HepG2 (cell line): ENCODE measurements at regions not wholly inside any gene's neighbourhood (a gene's known extent, or its start where the extent isn't known, plus 50 kb on each side); places are given as distances from the start of the nearest gene placed in this dataset.

Experiments
- ATAC-seq: fragments of 200-7000 bp; cut with Tn5 transposase; 3 replicates; pipeline ENCODE4 v1.9.1; 2020; ENCODE audit warnings: mild to moderate bottlenecking, moderate library complexity
- BruUV-seq: library from RNA; stranded (reverse); fragments of 400-500 nt; replicated peaks from 2 replicates; lab custom pipeline; 2021; lab: Mats Ljungman, UMichigan
- CTCF ChIA-PET: fragments of 300-600 bp; formaldehyde crosslinking; extraction: SDS; loops from one replicate; lab custom pipeline; 2021; ENCODE audit warnings: low total read pairs, inconsistent platforms, low intra/inter-chr PET ratio; lab: Yijun Ruan, JAX
- POLR2A ChIA-PET: fragments of 350-600 bp; sonication (Branson Sonifier 250); formaldehyde crosslinking; loops from one replicate; lab custom pipeline; 2020; ENCODE audit warnings: antibody characterized with exemption, inconsistent platforms; lab: Yijun Ruan, JAX
- DNase-seq: peaks from one replicate; pipeline ENCODE4 v3.0.0-alpha.2; 2015; ENCODE audit warnings: low spot score
- FAIRE-seq: peaks from 3 replicates; lab custom pipeline; 2011; peaks lifted over from hg19 to GRCh38; lab: Jason Lieb, UNC
- H2AFZ ChIP-seq: one replicate; pipeline ENCODE4 v1.6.1; 2011; ENCODE audit warnings: low read length, inconsistent platforms
- H3K27ac ChIP-seq: fragments of 300-600 bp; 3 replicates; pipeline ENCODE4 v1.8.0; 2011; ENCODE audit warnings: mixed run types, mild to moderate bottlenecking, mixed read lengths, low read length, inconsistent platforms; ENCODE audit not compliant: insufficient read depth; ENCODE audit errors: extremely low read length
- H3K27me3 ChIP-seq, 2 experiments: fragments of 200-600 bp in 1 of 2; 2 replicates in 1 of 2; 3 replicates in 1 of 2; pipeline versions ENCODE4 v1.6.0 to v1.8.0; 2011; ENCODE audit warnings: low read length in 2 of 2, mild to moderate bottlenecking in 2 of 2, moderate library complexity in 2 of 2, inconsistent platforms in 1 of 2; ENCODE audit not compliant: insufficient read depth in 2 of 2, control insufficient read depth in 1 of 2
- H3K36me3 ChIP-seq, 2 experiments: fragments of 200-600 bp in 1 of 2; replicated peaks in 1 of 2; 2 replicates in 1 of 2; 3 replicates in 1 of 2; pipeline versions ENCODE4 v1.5.1 to v1.8.0; 2011; ENCODE audit warnings: low read length in 2 of 2, inconsistent platforms in 1 of 2; ENCODE audit not compliant: insufficient read depth in 2 of 2, control insufficient read depth in 1 of 2
- H3K4me1 ChIP-seq: 2 replicates; pipeline ENCODE4 v1.5.1; 2012; ENCODE audit warnings: low read length, inconsistent platforms; ENCODE audit not compliant: insufficient read depth
- H3K4me2 ChIP-seq: 2 replicates; pipeline ENCODE4 v1.6.0; 2011; ENCODE audit warnings: low read depth, low read length, inconsistent platforms
- H3K4me3 ChIP-seq, 3 experiments: fragments of 200-600 bp in 1 of 3; sonication (generic), shearing (Covaris generic) in 1 of 3; replicated peaks in 1 of 3; 2 replicates each; pipeline ENCODE4 v1.5.1; 2011 to 2016; ENCODE audit warnings: low read length in 3 of 3, inconsistent platforms in 2 of 3, low read depth in 2 of 3, mild to moderate bottlenecking in 2 of 3, control low read depth in 1 of 3, mixed read lengths in 1 of 3; ENCODE audit not compliant: insufficient read depth in 1 of 3
- H3K79me2 ChIP-seq: one replicate; pipeline ENCODE4 v1.6.1; 2011; ENCODE audit warnings: low read length, inconsistent platforms; ENCODE audit not compliant: insufficient read depth
- H3K9ac ChIP-seq: 2 replicates; pipeline ENCODE4 v1.6.0; 2011; ENCODE audit warnings: mild to moderate bottlenecking, low read depth, low read length, inconsistent platforms; ENCODE audit not compliant: insufficient read depth
- H3K9me3 ChIP-seq: 2 replicates; pipeline ENCODE4 v1.5.1; 2012; ENCODE audit warnings: mild to moderate bottlenecking, low read length
- H4K20me1 ChIP-seq: 2 replicates; pipeline ENCODE4 v1.6.0; 2011; ENCODE audit warnings: inconsistent platforms, mild to moderate bottlenecking, low read length, moderate library complexity; ENCODE audit not compliant: insufficient read depth
- CBFB ChIP-seq: sonication (generic); formaldehyde crosslinking; IDR thresholded peaks from 2 replicates; pipeline ENCODE4 v1.4.0; 2020; ENCODE audit warnings: missing genetic modification reagents
- GPBP1L1 ChIP-seq: sonication (generic); formaldehyde crosslinking; IDR thresholded peaks from 2 replicates; pipeline ENCODE4 v1.5.0; 2020; ENCODE audit warnings: mild to moderate bottlenecking, missing genetic modification reagents
- HOXA7 ChIP-seq: sonication (generic); formaldehyde crosslinking; IDR thresholded peaks from 2 replicates; pipeline ENCODE4 v1.8.1; 2022; ENCODE audit warnings: mild to moderate bottlenecking, missing genetic modification reagents, moderate library complexity
- KLF11 ChIP-seq: IDR thresholded peaks from 2 replicates; pipeline ENCODE4 v1.6.1; 2016; ENCODE audit warnings: missing compliant biosample characterization
- NFE2 ChIP-seq: sonication (generic); formaldehyde crosslinking; IDR thresholded peaks from 2 replicates; pipeline ENCODE4 v1.4.0; 2020; ENCODE audit warnings: missing genetic modification reagents
- NFIB ChIP-seq: sonication (generic); formaldehyde crosslinking; IDR thresholded peaks from 2 replicates; pipeline ENCODE4 v1.9.0; 2021; ENCODE audit warnings: missing genetic modification reagents, mild to moderate bottlenecking, borderline replicate concordance
- NR3C1 ChIP-seq: sonication (generic); formaldehyde crosslinking; IDR thresholded peaks from 2 replicates; pipeline ENCODE4 v1.4.0; 2020; ENCODE audit warnings: missing genetic modification reagents
- ZBTB20 ChIP-seq: sonication (generic); formaldehyde crosslinking; IDR thresholded peaks from 2 replicates; pipeline ENCODE4 v1.8.1; 2023; ENCODE audit warnings: missing genetic modification reagents, low read depth, mild to moderate bottlenecking, borderline replicate concordance
- ZKSCAN5 ChIP-seq: sonication (generic); formaldehyde crosslinking; IDR thresholded peaks from 2 replicates; pipeline ENCODE4 v1.5.1; 2020; ENCODE audit warnings: mild to moderate bottlenecking, missing genetic modification reagents
- ZNF510 ChIP-seq: sonication (generic); formaldehyde crosslinking; IDR thresholded peaks from 2 replicates; pipeline ENCODE4 v1.4.0; 2020; ENCODE audit warnings: low read depth, mild to moderate bottlenecking, missing genetic modification reagents
- ZNF740 ChIP-seq: sonication (generic); formaldehyde crosslinking; IDR thresholded peaks from 2 replicates; pipeline ENCODE4 v1.4.0; 2020; ENCODE audit warnings: missing genetic modification reagents
- ZNF878 ChIP-seq: sonication (generic); formaldehyde crosslinking; IDR thresholded peaks from 2 replicates; pipeline ENCODE4 v1.8.1; 2023; ENCODE audit warnings: mild to moderate bottlenecking, missing genetic modification reagents, moderate library complexity
- WGBS: methylation state at CpG from one replicate; pipeline ENCODE4 v1.1.6; 2017; ENCODE audit warnings: low lambda C conversion rate; 5-methylcytosine and 5-hydroxymethylcytosine counted together
- in situ Hi-C: cut with HindIII; loops from 2 replicates; pipeline ENCODE4 v1.10.0; 2017; ENCODE audit warnings: low pct_unique_long_range_greater_than_20kb; ENCODE audit not compliant: extremely low pct_ligation_motif_present
- intact Hi-C: fragments of 100-400 bp; cut with micrococcal nuclease; formaldehyde crosslinking; loops from one replicate; pipeline ENCODE4 v1.10.0; 2022; ENCODE audit not compliant: unreplicated experiment

GRCh38 chr12:23464241-23464812 is 485.1 kb downstream of the SOX5 start:
- in situ Hi-C loops (no loop called here), intact Hi-C loops (no loop called here)
- CTCF ChIA-PET: no interaction called here
- H3K9me3 ChIP-seq: no peaks in the 10 kb centered on the region
- no peak overlapping the region for H2AFZ ChIP-seq
- 0% methylated on average over 1 of the region's 4 CpGs for WGBS
- no peak for TF ChIP-seq NFE2 (CRISPR knock-in tag)
- no peak for TF ChIP-seq CBFB
- TF ChIP-seq ZNF878 (CRISPR knock-in tag): no peak
- no peak for TF ChIP-seq HOXA7 (CRISPR knock-in tag)
- TF ChIP-seq ZNF510 (CRISPR knock-in tag): no peak
- TF ChIP-seq ZBTB20 (CRISPR knock-in tag): no peak
- no peak for TF ChIP-seq NFIB (CRISPR knock-in tag)
- TF ChIP-seq KLF11 (CRISPR knock-in tag): no peak
- no peak for TF ChIP-seq ZNF740 (CRISPR knock-in tag)
- no peak for TF ChIP-seq ZKSCAN5 (CRISPR knock-in tag)
- no peak for TF ChIP-seq GPBP1L1
- TF ChIP-seq NR3C1 (CRISPR knock-in tag): no peak
- no peaks in the 10 kb centered on the region for H4K20me1 ChIP-seq
- no peak overlapping the region for H3K9ac ChIP-seq
- no peaks in the 10 kb centered on the region for H3K4me1 ChIP-seq
- POLR2A ChIA-PET: no interaction called here
- H3K27ac ChIP-seq: no peak overlapping the region
- no peak for ATAC-seq
- H3K36me3 ChIP-seq: no peaks in the 10 kb centered on the region
- BruUV-seq: no TSS peak
- no peak overlapping the region for H3K4me3 ChIP-seq
- FAIRE-seq: no peak
- no peaks in the 10 kb centered on the region for H3K27me3 ChIP-seq
- no peak overlapping the region for H3K4me2 ChIP-seq
- H3K79me2 ChIP-seq: no peaks in the 10 kb centered on the region
- no peak for DNase-seq
